ENCODE measurements at regions not wholly inside any gene's neighbourhood (a gene's known extent, or its start where the extent isn't known, plus 50 kb on each side); places are given as distances from the start of the nearest gene placed in this dataset.
A peak's percentile ranks its signal among the peaks of the same experiment; 100 is the strongest.

DNA sequence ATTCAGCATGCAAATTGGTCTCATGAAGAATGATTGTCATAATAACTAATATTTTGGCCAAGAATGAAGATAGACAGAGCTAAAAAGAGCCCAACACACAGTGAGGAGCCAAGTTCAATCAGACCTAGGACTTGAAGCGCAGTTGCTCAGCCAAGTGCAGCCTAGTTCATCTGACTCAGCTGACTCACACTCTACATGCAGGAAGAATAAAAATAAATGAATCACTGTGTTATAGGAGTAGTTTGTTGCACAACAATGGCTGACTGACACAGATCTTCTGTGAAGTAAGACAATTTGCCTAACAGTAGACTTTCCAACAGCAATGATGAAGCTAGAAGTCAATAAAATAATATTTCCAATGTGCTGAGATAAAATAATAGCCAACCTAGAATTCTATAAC lies 261.5 kb downstream of the CEMIP2 start:
- ATAC-seq: no peak
- H3K36me3 ChIP-seq (ENCODE audit: control insufficient read depth in 2 of 3, insufficient read depth in 3 of 3, low read length in 3 of 3): no peaks in the 10 kb centered on the region
- POLR2A ChIA-PET: no interaction called here

DNA sequence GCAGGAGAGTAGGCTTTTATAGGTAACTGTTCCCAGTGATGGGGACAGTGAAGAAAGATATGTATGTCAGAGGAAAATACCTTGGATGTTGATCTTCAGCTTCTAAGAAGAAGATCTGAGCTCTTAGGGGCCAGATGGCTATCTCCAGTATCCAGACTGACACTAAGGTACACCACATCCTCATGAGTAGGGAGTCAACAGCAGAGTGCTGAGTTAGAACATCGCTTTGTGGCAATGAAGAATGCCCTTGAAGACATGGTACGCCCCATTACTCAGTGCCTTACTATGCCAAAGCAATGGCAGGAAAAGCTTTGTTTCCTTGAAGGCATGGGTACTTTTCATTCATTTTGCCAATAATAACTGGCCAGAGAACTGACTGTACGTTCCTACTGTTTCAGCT lies 263.7 kb downstream of the CEMIP2 start:
- ATAC-seq (no peak), DNase-seq (no peak)
- POLR2A ChIA-PET: no interaction called here
- H3K27ac ChIP-seq (ENCODE audit: low read depth, low read length): no peak overlapping the region
- intact Hi-C loops (cut with micrococcal nuclease): no loop called here
- H3K27me3 ChIP-seq (ENCODE audit: control insufficient read depth in 2 of 2, insufficient read depth in 2 of 2, low read length in 2 of 2): no peaks in the 10 kb centered on the region
- H3K4me3 ChIP-seq (ENCODE audit: low read length): no peak overlapping the region
- Mint-ChIP-seq H3K27me3 (peaks cover 9 to 24% (median 13%) of the 10 kb centered on the region in 5 donors), H3K36me3 (peaks cover 0 to 3% (median 0%) of the 10 kb centered on the region in 5 donors), H3K27ac (no peak overlapping the region), H3K9me3 (peaks cover 0 to 16% (median 3%) of the 10 kb centered on the region in 11 donors), H3K4me3 (no peak overlapping the region), H3K4me1 (no peaks in the 10 kb centered on the region)
- no peaks in the 10 kb centered on the region for H3K4me1 ChIP-seq (ENCODE audit: control insufficient read depth in 2 of 2, insufficient read depth in 2 of 2, low read length in 2 of 2)
- no peaks in the 10 kb centered on the region for H3K9me3 ChIP-seq (ENCODE audit: control insufficient read depth in 2 of 3, low read length in 3 of 3)
- H3K36me3 ChIP-seq (ENCODE audit: control insufficient read depth in 2 of 3, insufficient read depth in 3 of 3, low read length in 3 of 3): no peaks in the 10 kb centered on the region
- CTCF ChIA-PET: no interaction called here

More for the DNA sequence above, 261.5 kb downstream of the CEMIP2 start:
- no peaks in the 10 kb centered on the region for H3K27me3 ChIP-seq (ENCODE audit: control insufficient read depth in 2 of 2, insufficient read depth in 2 of 2, low read length in 2 of 2)
- Mint-ChIP-seq H3K4me3 (no peak overlapping the region), H3K36me3 (peaks cover 0 to 3% (median 0%) of the 10 kb centered on the region in 5 donors), H3K27me3 (peaks cover 9 to 25% (median 13%) of the 10 kb centered on the region in 5 donors), H3K4me1 (no peaks in the 10 kb centered on the region), H3K9me3 (peaks cover 0 to 3% (median 0%) of the 10 kb centered on the region in 11 donors), H3K27ac (no peak overlapping the region)
- intact Hi-C loops (cut with micrococcal nuclease): no loop called here
- CTCF ChIA-PET: no interaction called here
- H3K27ac ChIP-seq (ENCODE audit: low read depth, low read length): no peak overlapping the region
- no peak overlapping the region for H3K4me3 ChIP-seq (ENCODE audit: low read length)
- H3K4me1 ChIP-seq (ENCODE audit: control insufficient read depth in 2 of 2, insufficient read depth in 2 of 2, low read length in 2 of 2): no peaks in the 10 kb centered on the region
- no peak for DNase-seq
- H3K9me3 ChIP-seq (ENCODE audit: control insufficient read depth in 2 of 3, low read length in 3 of 3): no peaks in the 10 kb centered on the region

DNA sequence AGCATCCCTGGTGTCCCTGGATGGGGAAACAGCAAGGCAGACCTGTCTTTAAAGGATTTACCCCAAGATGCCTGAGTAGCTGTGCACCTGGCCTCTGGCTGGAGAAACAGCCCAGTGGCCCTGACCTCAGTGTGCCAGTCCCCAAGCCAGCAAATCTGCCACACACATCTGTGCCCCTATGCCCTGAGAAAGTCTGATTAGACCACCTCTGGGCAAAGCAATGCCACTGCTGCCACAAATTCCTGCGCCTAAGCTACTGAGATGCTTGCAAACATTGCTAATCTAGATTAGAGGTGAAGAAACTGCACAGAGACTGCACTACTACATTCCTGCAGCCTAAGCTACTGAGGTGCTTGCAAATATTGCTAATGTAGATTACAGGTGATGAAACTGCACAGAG lies 269.6 kb downstream of the CEMIP2 start:
- Mint-ChIP-seq H3K4me1 (no peaks in the 10 kb centered on the region), H3K4me3 (no peak overlapping the region), H3K9me3 (peaks cover 1 to 37% (median 7%) of the 10 kb centered on the region in 11 donors), H3K36me3 (peaks cover 0 to 4% (median 0%) of the 10 kb centered on the region in 5 donors), H3K27me3 (peaks cover 7 to 30% (median 12%) of the 10 kb centered on the region in 5 donors), H3K27ac (no peak overlapping the region)
- intact Hi-C loops (cut with micrococcal nuclease): no loop called here
- Histone ChIP-seq H3K27ac (ENCODE audit: low read depth, low read length) (no peak overlapping the region), H3K4me3 (ENCODE audit: low read length) (no peak overlapping the region), H3K27me3 (ENCODE audit: control insufficient read depth in 2 of 2, insufficient read depth in 2 of 2, low read length in 2 of 2) (no peaks in the 10 kb centered on the region), H3K4me1 (ENCODE audit: control insufficient read depth in 2 of 2, insufficient read depth in 2 of 2, low read length in 2 of 2) (no peaks in the 10 kb centered on the region), H3K36me3 (ENCODE audit: control insufficient read depth in 2 of 3, insufficient read depth in 3 of 3, low read length in 3 of 3) (no peaks in the 10 kb centered on the region), H3K9me3 (ENCODE audit: control insufficient read depth in 2 of 3, low read length in 3 of 3) (no peaks in the 10 kb centered on the region)
- CTCF ChIA-PET: no interaction called here
- POLR2A ChIA-PET: no interaction called here
- ATAC-seq (no peak), DNase-seq (no peak)

DNA sequence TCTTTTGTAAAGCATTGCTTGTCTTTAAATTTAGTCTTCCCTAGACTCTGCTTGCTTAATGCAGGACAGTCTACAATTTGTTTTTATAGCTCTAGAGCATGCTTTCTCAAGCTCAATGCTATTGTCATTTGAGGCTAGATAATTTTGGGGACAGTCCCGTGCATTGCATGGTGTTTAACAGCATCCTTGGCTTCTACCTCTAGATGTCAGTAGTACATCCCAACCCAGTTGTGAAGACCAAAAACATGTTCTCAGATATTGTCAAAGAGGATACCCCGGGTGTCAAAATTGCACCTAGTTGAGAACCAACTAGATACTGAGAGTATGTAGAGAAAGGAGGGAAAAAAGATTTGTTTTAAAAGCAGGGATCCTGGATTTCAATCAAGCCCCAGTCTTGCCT lies 277.5 kb downstream of the CEMIP2 start:
- Histone ChIP-seq H3K27ac (ENCODE audit: low read depth, low read length) (no peak overlapping the region), H3K4me1 (ENCODE audit: control insufficient read depth in 2 of 2, insufficient read depth in 2 of 2, low read length in 2 of 2) (no peaks in the 10 kb centered on the region), H3K4me3 (ENCODE audit: low read length) (no peak overlapping the region), H3K36me3 (ENCODE audit: control insufficient read depth in 2 of 3, insufficient read depth in 3 of 3, low read length in 3 of 3) (no peaks in the 10 kb centered on the region), H3K27me3 (ENCODE audit: control insufficient read depth in 2 of 2, insufficient read depth in 2 of 2, low read length in 2 of 2) (peaks cover 0 to 3% of the 10 kb centered on the region in 2 donors), H3K9me3 (ENCODE audit: control insufficient read depth in 2 of 3, low read length in 3 of 3) (no peaks in the 10 kb centered on the region)
- intact Hi-C loops (cut with micrococcal nuclease): no loop called here
- ChIA-PET CTCF (no interaction called here), POLR2A (no interaction called here)
- Mint-ChIP-seq H3K4me3 (no peak overlapping the region), H3K9me3 (peaks cover 0 to 8% (median 2%) of the 10 kb centered on the region in 11 donors), H3K36me3 (no peaks in the 10 kb centered on the region), H3K4me1 (peaks cover 0 to 1% (median 0%) of the 10 kb centered on the region in 7 donors), H3K27me3 (peaks cover 18 to 66% (median 44%) of the 10 kb centered on the region in 5 donors), H3K27ac (no peak overlapping the region)
- ATAC-seq (no peak), DNase-seq (no peak)

DNA sequence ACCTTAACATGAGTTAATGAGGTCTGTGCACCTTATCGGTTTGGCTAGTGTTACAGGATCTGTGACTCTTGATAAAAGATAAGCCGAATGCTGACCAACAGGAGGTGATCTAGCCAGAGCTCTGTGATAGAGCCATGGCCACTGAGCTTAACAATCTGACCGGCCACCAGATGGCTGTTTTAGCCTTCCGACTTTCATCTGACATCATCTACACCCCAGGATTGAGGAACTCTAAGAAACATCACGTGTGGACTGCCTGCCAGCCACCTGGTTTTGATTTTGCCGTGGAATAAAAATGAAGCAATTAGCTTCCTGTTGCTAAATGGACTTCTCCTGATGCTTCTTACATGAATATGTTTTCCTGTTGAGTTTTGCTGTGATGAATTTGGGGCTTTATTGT lies 281.3 kb downstream of the CEMIP2 start:
- peak; percentile 18 for ATAC-seq
- ChIA-PET CTCF (no interaction called here), POLR2A (no interaction called here)
- Histone ChIP-seq H3K27ac (ENCODE audit: low read depth, low read length) (no peak overlapping the region), H3K36me3 (ENCODE audit: control insufficient read depth in 2 of 3, insufficient read depth in 3 of 3, low read length in 3 of 3) (no peaks in the 10 kb centered on the region), H3K27me3 (ENCODE audit: control insufficient read depth in 2 of 2, insufficient read depth in 2 of 2, low read length in 2 of 2) (peaks cover 0 to 3% of the 10 kb centered on the region in 2 donors), H3K4me1 (ENCODE audit: control insufficient read depth in 2 of 2, insufficient read depth in 2 of 2, low read length in 2 of 2) (no peaks in the 10 kb centered on the region), H3K4me3 (ENCODE audit: low read length) (no peak overlapping the region), H3K9me3 (ENCODE audit: control insufficient read depth in 2 of 3, low read length in 3 of 3) (no peaks in the 10 kb centered on the region)
- no peaks in the 10 kb centered on the region for H3K36me3 Mint-ChIP-seq
- peaks cover 12 to 47% (median 40%) of the 10 kb centered on the region in 5 donors for H3K27me3 Mint-ChIP-seq
- no peak overlapping the region for H3K27ac Mint-ChIP-seq
- no peak for DNase-seq
- no peak overlapping the region for H3K4me3 Mint-ChIP-seq
- intact Hi-C loops (cut with micrococcal nuclease): no loop called here
- H3K4me1 Mint-ChIP-seq: peaks cover 0 to 1% (median 0%) of the 10 kb centered on the region in 7 donors
- peaks cover 0 to 3% (median 0%) of the 10 kb centered on the region in 11 donors for H3K9me3 Mint-ChIP-seq

DNA sequence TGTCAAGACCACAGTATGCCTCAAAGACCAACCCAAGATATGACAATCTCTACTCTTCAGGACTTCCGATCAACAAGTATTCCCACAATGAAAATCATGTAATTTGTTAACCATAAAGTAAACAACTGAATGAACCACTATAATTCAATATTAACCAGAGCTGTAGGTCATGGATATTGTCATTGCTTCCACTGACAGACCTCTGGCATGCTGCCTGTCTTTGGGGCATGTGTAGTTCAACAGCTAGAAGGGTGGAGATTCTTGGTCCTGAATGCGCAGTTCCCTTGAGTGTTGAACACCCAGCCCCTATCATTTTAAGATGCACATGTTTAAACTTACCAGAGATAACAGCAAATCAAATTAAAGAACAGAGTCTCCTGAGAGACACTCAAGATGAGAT lies 283.0 kb downstream of the CEMIP2 start:
- DNase-seq: no peak
- no peak overlapping the region for H3K4me3 ChIP-seq (ENCODE audit: low read length)
- Mint-ChIP-seq H3K4me1 (peaks cover 0 to 1% (median 0%) of the 10 kb centered on the region in 7 donors), H3K4me3 (no peak overlapping the region), H3K27ac (no peak overlapping the region), H3K27me3 (peaks cover 8 to 38% (median 24%) of the 10 kb centered on the region in 5 donors), H3K36me3 (no peaks in the 10 kb centered on the region), H3K9me3 (peaks cover 0 to 3% (median 0%) of the 10 kb centered on the region in 11 donors)
- no peaks in the 10 kb centered on the region for H3K4me1 ChIP-seq (ENCODE audit: control insufficient read depth in 2 of 2, insufficient read depth in 2 of 2, low read length in 2 of 2)
- H3K27me3 ChIP-seq (ENCODE audit: control insufficient read depth in 2 of 2, insufficient read depth in 2 of 2, low read length in 2 of 2): no peaks in the 10 kb centered on the region
- H3K27ac ChIP-seq (ENCODE audit: low read depth, low read length): no peak overlapping the region
- H3K9me3 ChIP-seq (ENCODE audit: control insufficient read depth in 2 of 3, low read length in 3 of 3): no peaks in the 10 kb centered on the region
- POLR2A ChIA-PET: no interaction called here
- CTCF ChIA-PET: no interaction called here
- H3K36me3 ChIP-seq (ENCODE audit: control insufficient read depth in 2 of 3, insufficient read depth in 3 of 3, low read length in 3 of 3): no peaks in the 10 kb centered on the region
- intact Hi-C loops (cut with micrococcal nuclease): no loop called here
- ATAC-seq: no peak

DNA sequence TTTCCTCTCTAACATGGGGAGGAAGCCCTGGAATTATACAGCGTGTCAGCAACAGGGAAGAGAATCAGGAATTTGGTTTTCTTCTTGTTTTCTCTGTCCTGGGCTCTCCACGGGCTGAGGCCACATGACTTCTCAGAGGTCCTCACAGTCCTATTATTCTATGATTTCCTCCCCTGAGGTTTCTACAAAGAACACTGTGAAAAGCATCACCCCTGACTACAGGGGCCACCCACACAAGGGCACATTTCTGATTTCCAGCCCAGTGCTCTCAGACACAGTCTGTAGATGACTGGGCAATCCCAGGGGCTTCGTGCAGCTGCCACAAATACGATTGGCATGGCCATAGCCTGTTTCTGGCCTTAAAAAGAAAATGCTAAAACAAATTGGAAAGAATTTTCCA lies 284.9 kb downstream of the CEMIP2 start:
- POLR2A ChIA-PET: no interaction called here
- CTCF ChIA-PET: no interaction called here
- Mint-ChIP-seq H3K4me3 (no peak overlapping the region), H3K9me3 (peaks cover 0 to 3% (median 0%) of the 10 kb centered on the region in 11 donors), H3K27ac (no peak overlapping the region), H3K27me3 (peaks cover 5 to 33% (median 23%) of the 10 kb centered on the region in 5 donors), H3K36me3 (no peaks in the 10 kb centered on the region), H3K4me1 (no peaks in the 10 kb centered on the region)
- Histone ChIP-seq H3K9me3 (ENCODE audit: control insufficient read depth in 2 of 3, low read length in 3 of 3) (no peaks in the 10 kb centered on the region), H3K4me3 (ENCODE audit: low read length) (no peak overlapping the region), H3K4me1 (ENCODE audit: control insufficient read depth in 2 of 2, insufficient read depth in 2 of 2, low read length in 2 of 2) (no peaks in the 10 kb centered on the region), H3K27me3 (ENCODE audit: control insufficient read depth in 2 of 2, insufficient read depth in 2 of 2, low read length in 2 of 2) (no peaks in the 10 kb centered on the region), H3K27ac (ENCODE audit: low read depth, low read length) (no peak overlapping the region), H3K36me3 (ENCODE audit: control insufficient read depth in 2 of 3, insufficient read depth in 3 of 3, low read length in 3 of 3) (no peaks in the 10 kb centered on the region)
- ATAC-seq: no peak
- DNase-seq: no peak
- intact Hi-C loops (cut with micrococcal nuclease): no loop called here
